ENCODE measurements at regions not wholly inside any gene's neighbourhood (a gene's known extent, or its start where the extent isn't known, plus 50 kb on each side); places are given as distances from the start of the nearest gene placed in this dataset.

- H3K36me3 Mint-ChIP-seq, result peaks cover 2% of the 10 kb centered on the region; the same call in 1 of the 2 replicates
- no peaks in the 10 kb centered on the region for H3K27me3 Mint-ChIP-seq (ENCODE audit: low read depth)
- no peak overlapping the region for H3K27ac Mint-ChIP-seq
- no peak overlapping the region for H3K4me3 Mint-ChIP-seq
- TF ChIP-seq ATF1 (CRISPR knock-in tag; IDR thresholded peaks at IDR 0.05) (no peak), ZNF423 (CRISPR knock-in tag; IDR thresholded peaks at IDR 0.05) (no peak), ZNF396 (CRISPR knock-in tag; IDR thresholded peaks at IDR 0.05; ENCODE audit: borderline replicate concordance) (no peak), AFF4 (CRISPR knock-in tag; IDR thresholded peaks at IDR 0.05; ENCODE audit: borderline replicate concordance) (no peak), NFE2L1 (CRISPR knock-in tag; IDR thresholded peaks at IDR 0.05) (no peak), IRF1 (CRISPR knock-in tag; IDR thresholded peaks at IDR 0.05) (no peak), JUN (CRISPR knock-in tag; IDR thresholded peaks at IDR 0.05) (no peak), CBFB (CRISPR knock-in tag; IDR thresholded peaks at IDR 0.05; ENCODE audit: low read depth) (no peak), ZBTB43 (CRISPR knock-in tag; IDR thresholded peaks at IDR 0.05) (no peak), PREB (CRISPR knock-in tag; IDR thresholded peaks at IDR 0.05; ENCODE audit: borderline replicate concordance) (no peak), USF2 (CRISPR knock-in tag; IDR thresholded peaks at IDR 0.05) (no peak), RELA (CRISPR knock-in tag; IDR thresholded peaks at IDR 0.05; ENCODE audit: borderline replicate concordance) (no peak), CREB1 (CRISPR knock-in tag; IDR thresholded peaks at IDR 0.05) (no peak), CDX4 (CRISPR knock-in tag; IDR thresholded peaks at IDR 0.05; ENCODE audit: borderline replicate concordance) (no peak), MLX (CRISPR knock-in tag; IDR thresholded peaks at IDR 0.05) (no peak), NFATC4 (CRISPR knock-in tag; IDR thresholded peaks at IDR 0.05) (no peak), ZNF416 (CRISPR knock-in tag; IDR thresholded peaks at IDR 0.05) (no peak), NR1H2 (CRISPR knock-in tag; IDR thresholded peaks at IDR 0.05) (no peak), FOXJ3 (CRISPR knock-in tag; IDR thresholded peaks at IDR 0.05; ENCODE audit: borderline replicate concordance) (no peak)
- H3K4me1 Mint-ChIP-seq, result no peaks in the 10 kb centered on the region
- peaks cover 11% of the 10 kb centered on the region for H3K9me3 Mint-ChIP-seq
- DNase-seq (ENCODE audit: low spot score), result no peak
- ChIA-PET POLR2A (no interaction called here), CTCF (no interaction called here)
- ATAC-seq, result no peak
Measured at GRCh38 chr6:82114748-82115147, 132.8 kb downstream of the IBTK start.

All from WTC11 (cell line).